ENCODE measurements at regions not wholly inside any gene's neighbourhood (a gene's known extent, or its start where the extent isn't known, plus 50 kb on each side); places are given as distances from the start of the nearest gene placed in this dataset.

DNA sequence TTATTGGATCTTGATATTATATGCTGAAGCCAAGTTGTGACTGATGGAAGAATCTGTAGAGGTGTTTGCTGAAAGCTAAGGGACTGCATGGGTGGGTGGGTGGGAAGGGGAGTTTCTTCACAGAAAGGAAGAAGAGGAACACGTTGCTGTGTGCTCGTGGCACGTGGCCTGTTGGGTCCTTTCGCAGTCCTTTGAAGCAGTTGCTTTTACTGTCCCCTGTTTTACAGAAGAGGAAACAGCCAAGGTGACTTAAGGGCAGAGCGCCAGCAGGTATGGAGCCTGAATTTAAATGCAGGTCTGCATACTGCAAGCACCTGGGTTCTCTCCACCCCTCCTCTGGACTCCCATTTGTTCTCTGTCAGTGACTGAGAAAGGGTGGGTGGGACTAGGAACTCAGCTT is 59.4 kb upstream of the PRR23C start:
- Histone ChIP-seq H3K4me3 (ENCODE audit: insufficient read length, low read depth) (no peak overlapping the region), H3K36me3 (ENCODE audit: insufficient read depth, insufficient read length, low read length) (no peaks in the 10 kb centered on the region), H3K27me3 (ENCODE audit: insufficient read depth, insufficient read length) (peaks cover 2% of the 10 kb centered on the region), H3K9me3 (ENCODE audit: insufficient read depth, low read length) (no peaks in the 10 kb centered on the region), H3K9ac (ENCODE audit: insufficient read length, low read depth) (no peak overlapping the region), H3K4me1 (ENCODE audit: insufficient read depth, insufficient read length) (peaks cover 17% of the 10 kb centered on the region)
- TF ChIP-seq YY1 (IDR thresholded peaks at IDR 0.05; ENCODE audit: insufficient read depth, insufficient read length), result no peak
- TF ChIP-seq SUZ12 (IDR thresholded peaks at IDR 0.05; ENCODE audit: extremely low read depth, insufficient read depth, insufficient read length), result no peak
- TF ChIP-seq ZNF274 (IDR thresholded peaks at IDR 0.05; ENCODE audit: low read depth, low read length), result no peak
- no peak for DNase-seq (ENCODE audit: low read depth, low spot score)

DNA sequence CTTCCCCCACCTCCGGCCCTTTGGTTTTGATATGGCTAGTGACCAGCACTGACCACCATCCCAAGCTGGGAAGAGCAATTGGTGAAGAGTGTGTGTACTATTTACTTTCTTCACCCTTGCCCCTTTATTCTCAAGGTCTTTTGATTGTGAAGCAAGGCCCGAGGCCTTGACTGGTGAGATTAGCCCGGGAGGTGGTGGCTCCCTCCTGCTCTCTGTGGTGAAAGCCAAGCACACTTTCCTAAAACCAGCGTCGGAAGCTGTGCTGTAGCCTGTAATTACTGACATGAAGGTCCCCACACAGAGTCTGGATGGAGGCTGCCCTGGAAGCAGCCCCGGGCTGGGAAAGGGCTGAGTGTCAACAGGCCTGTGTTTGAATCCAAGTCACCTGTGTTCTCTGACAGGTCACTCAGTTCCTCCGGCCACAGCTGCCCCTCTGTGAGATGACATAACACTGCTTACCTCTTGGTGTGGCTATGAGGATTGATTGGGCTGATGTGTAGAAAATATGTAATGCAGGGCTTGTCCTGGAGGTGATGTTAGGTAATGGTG is 60.5 kb upstream of the PRR23C start:
- Histone ChIP-seq H3K9ac (ENCODE audit: insufficient read length, low read depth) (no peak overlapping the region), H3K4me3 (ENCODE audit: insufficient read length, low read depth) (no peak overlapping the region), H3K36me3 (ENCODE audit: insufficient read depth, insufficient read length, low read length) (no peaks in the 10 kb centered on the region), H3K9me3 (ENCODE audit: insufficient read depth, low read length) (no peaks in the 10 kb centered on the region), H3K4me1 (ENCODE audit: insufficient read depth, insufficient read length) (peaks cover 17% of the 10 kb centered on the region), H3K27me3 (ENCODE audit: insufficient read depth, insufficient read length) (peaks cover 4% of the 10 kb centered on the region)
- TF ChIP-seq YY1 (IDR thresholded peaks at IDR 0.05; ENCODE audit: insufficient read depth, insufficient read length), result no peak
- TF ChIP-seq ZNF274 (IDR thresholded peaks at IDR 0.05; ENCODE audit: low read depth, low read length), result no peak
- TF ChIP-seq SUZ12 (IDR thresholded peaks at IDR 0.05; ENCODE audit: extremely low read depth, insufficient read depth, insufficient read length), result no peak
- DNase-seq (ENCODE audit: low read depth, low spot score), result no peak

DNA sequence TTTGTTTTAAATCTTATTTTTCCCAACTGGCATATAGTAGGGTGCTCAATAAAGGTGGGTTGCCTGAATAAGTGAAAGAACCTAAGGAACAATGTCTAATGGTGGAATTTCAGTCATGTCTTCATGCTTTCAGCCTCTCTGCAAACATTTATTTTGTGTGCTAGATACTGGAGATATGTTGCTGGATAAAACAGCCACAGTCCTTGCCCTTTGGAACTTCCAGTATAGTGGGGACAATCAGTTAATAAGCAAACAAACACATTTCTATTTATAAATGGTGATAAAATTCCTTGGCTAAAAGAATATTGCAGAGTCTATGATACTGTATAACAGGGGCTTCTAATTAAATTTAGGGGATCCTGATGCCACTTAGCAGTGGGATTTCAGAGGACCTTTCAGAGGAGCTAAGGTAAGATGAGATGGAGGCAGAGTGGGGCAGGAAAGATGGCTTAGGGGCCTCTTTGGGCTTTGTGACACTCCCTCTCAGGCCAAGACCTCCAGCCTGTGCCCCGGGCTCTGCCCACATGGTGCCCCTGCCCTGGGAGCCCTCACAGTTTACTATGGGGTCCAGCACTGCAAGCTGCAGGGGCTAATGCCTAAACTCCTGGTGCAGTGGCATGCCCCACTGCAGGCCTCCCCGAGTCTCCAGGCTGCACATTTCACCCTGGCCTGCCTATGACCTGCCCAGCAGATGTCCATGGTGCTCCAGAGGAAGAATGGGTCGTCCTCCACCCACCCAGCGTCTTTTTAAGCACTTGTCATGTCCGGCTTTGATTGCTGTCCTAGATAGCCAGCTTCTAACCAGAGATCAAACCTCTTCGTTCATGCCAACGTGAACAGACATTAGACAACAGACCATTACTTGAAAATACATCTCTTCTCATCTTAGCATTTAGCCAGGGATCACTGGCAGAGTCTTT is 61.6 kb upstream of the PRR23C start:
- Histone ChIP-seq H3K4me1 (ENCODE audit: insufficient read depth, insufficient read length) (peaks cover 13% of the 10 kb centered on the region), H3K27me3 (ENCODE audit: insufficient read depth, insufficient read length) (peaks cover 10% of the 10 kb centered on the region), H3K36me3 (ENCODE audit: insufficient read depth, insufficient read length, low read length) (no peaks in the 10 kb centered on the region), H3K4me3 (ENCODE audit: insufficient read length, low read depth) (no peak overlapping the region), H3K9ac (ENCODE audit: insufficient read length, low read depth) (no peak overlapping the region), H3K9me3 (ENCODE audit: insufficient read depth, low read length) (no peaks in the 10 kb centered on the region)
- DNase-seq (ENCODE audit: low read depth, low spot score), result no peak
- TF ChIP-seq YY1 (IDR thresholded peaks at IDR 0.05; ENCODE audit: insufficient read depth, insufficient read length) (no peak), ZNF274 (IDR thresholded peaks at IDR 0.05; ENCODE audit: low read depth, low read length) (no peak), SUZ12 (IDR thresholded peaks at IDR 0.05; ENCODE audit: extremely low read depth, insufficient read depth, insufficient read length) (no peak)

DNA sequence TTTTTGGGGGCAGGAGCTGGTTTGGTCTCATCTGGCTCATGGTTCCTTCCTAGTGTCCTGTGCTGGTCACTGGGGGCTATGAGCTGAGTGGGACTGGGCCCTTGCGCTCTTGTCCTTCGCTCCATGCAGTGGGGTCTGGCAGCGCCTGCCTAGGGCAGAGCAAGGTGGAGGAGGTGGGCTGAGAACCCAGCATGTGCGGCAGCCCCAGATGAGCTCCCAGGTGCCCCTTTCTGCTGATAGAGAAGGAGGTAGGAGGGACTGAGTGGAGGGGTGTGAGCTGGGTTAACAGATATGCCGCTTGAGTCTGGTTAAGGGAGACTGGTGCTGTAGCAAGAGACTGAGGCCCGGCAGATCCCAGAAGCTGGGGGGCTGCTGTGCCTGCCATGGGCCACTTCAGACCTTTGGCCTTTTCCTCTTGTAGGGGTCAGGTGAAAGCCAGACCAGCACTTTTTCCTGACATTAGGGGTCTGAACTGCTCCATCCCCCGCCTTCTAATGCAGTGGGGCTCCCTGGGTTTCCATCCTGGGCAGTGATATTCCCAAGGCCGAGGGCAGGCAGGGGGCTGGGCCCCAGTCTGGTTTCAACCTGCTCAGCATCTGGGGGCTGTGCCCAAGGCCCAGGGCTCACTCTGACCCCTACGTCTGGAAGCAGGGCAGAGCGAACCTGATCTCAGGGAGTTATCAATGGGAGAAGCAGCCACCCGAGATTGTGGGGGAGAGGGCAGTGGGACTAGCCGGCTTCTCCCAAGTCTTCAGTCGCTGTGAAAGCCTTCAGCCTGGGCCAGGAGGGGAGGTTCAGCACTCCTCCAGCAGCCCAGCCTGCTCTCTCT is 62.9 kb upstream of the PRR23C start:
- DNase-seq (ENCODE audit: low read depth, low spot score), result no peak
- no peak overlapping the region for H3K4me3 ChIP-seq (ENCODE audit: insufficient read length, low read depth)

DNA sequence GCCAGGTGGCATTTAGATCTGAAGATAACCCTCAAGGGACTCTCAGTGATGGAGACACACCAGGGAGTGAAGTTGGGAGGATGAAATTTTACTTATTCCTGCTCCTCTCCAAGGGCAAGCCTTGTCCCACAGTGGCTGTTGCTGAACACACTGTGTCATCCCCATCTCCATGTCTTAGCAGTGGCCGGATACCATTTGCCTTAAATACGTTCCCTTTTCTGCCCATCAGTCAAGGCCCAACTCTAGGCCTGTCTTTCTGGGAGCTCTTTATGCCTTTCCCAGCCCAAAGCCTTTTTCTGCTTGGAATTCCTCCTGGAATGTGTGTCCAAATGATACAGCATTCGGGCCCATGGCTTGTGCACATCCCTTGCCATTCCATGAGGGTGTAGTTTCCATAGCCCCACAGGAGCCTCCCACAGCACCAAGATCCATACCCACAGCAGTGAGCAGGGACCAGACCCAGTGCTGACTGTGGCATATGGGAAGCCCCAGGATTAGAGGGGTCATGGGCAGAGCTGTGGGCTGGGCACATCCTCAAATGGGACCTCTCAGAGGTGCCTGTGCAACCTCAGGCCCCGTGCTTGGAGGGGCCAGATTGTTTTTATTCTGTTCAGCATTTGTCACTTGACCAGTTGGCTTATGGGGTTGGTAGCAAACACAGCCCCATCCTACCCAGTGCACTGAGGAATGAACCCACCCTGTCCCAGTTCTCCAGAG is 63.7 kb upstream of the PRR23C start:
- H3K9me3 ChIP-seq (ENCODE audit: insufficient read depth, low read length), result no peaks in the 10 kb centered on the region
- H3K9ac ChIP-seq (ENCODE audit: insufficient read length, low read depth), result no peak overlapping the region
- H3K36me3 ChIP-seq (ENCODE audit: insufficient read depth, insufficient read length, low read length), result no peaks in the 10 kb centered on the region
- H3K4me3 ChIP-seq (ENCODE audit: insufficient read length, low read depth), result no peak overlapping the region
- H3K27me3 ChIP-seq (ENCODE audit: insufficient read depth, insufficient read length), result peaks cover 14% of the 10 kb centered on the region
- no peak for DNase-seq (ENCODE audit: low read depth, low spot score)
- H3K4me1 ChIP-seq (ENCODE audit: insufficient read depth, insufficient read length), result peaks cover 2% of the 10 kb centered on the region
- TF ChIP-seq SUZ12 (IDR thresholded peaks at IDR 0.05; ENCODE audit: extremely low read depth, insufficient read depth, insufficient read length) (no peak), ZNF274 (IDR thresholded peaks at IDR 0.05; ENCODE audit: low read depth, low read length) (no peak), YY1 (IDR thresholded peaks at IDR 0.05; ENCODE audit: insufficient read depth, insufficient read length) (no peak)

More for the DNA sequence above, 62.9 kb upstream of the PRR23C start:
- H3K9me3 ChIP-seq (ENCODE audit: insufficient read depth, low read length), result no peaks in the 10 kb centered on the region
- H3K36me3 ChIP-seq (ENCODE audit: insufficient read depth, insufficient read length, low read length), result no peaks in the 10 kb centered on the region
- peaks cover 12% of the 10 kb centered on the region for H3K27me3 ChIP-seq (ENCODE audit: insufficient read depth, insufficient read length)
- TF ChIP-seq ZNF274 (IDR thresholded peaks at IDR 0.05; ENCODE audit: low read depth, low read length) (no peak), YY1 (IDR thresholded peaks at IDR 0.05; ENCODE audit: insufficient read depth, insufficient read length) (no peak), SUZ12 (IDR thresholded peaks at IDR 0.05; ENCODE audit: extremely low read depth, insufficient read depth, insufficient read length) (no peak)
- peaks cover 2% of the 10 kb centered on the region for H3K4me1 ChIP-seq (ENCODE audit: insufficient read depth, insufficient read length)
- H3K9ac ChIP-seq (ENCODE audit: insufficient read length, low read depth), result no peak overlapping the region

DNA sequence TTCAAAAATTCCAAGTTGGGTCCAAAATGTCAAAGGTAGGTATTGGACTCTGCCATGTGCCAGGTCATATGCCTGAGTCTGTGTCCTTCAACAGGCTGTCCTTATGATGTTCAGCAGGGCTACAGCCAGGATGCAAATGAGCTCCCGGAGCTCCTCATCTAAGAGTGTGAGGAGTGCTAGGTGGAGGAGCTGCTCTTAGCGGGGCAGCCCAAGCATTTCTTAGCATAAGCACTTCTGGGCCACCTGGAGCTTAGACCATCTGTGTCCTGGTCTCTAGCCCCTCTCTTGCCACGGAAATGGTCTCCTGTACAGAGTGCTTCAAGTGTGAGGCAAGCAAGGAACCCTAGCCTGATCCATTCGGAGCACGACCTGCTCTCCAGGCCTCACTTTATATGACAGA is 64.6 kb upstream of the PRR23C start:
- no peaks in the 10 kb centered on the region for H3K36me3 ChIP-seq (ENCODE audit: insufficient read depth, insufficient read length, low read length)
- H3K4me3 ChIP-seq (ENCODE audit: insufficient read length, low read depth), result no peak overlapping the region
- peaks cover 14% of the 10 kb centered on the region for H3K27me3 ChIP-seq (ENCODE audit: insufficient read depth, insufficient read length)
- no peak for TF ChIP-seq ZNF274 (IDR thresholded peaks at IDR 0.05; ENCODE audit: low read depth, low read length)
- no peak for TF ChIP-seq YY1 (IDR thresholded peaks at IDR 0.05; ENCODE audit: insufficient read depth, insufficient read length)
- no peak for TF ChIP-seq SUZ12 (IDR thresholded peaks at IDR 0.05; ENCODE audit: extremely low read depth, insufficient read depth, insufficient read length)
- DNase-seq (ENCODE audit: low read depth, low spot score), result no peak
- no peaks in the 10 kb centered on the region for H3K9me3 ChIP-seq (ENCODE audit: insufficient read depth, low read length)
- H3K4me1 ChIP-seq (ENCODE audit: insufficient read depth, insufficient read length), result peaks cover 2% of the 10 kb centered on the region
- H3K9ac ChIP-seq (ENCODE audit: insufficient read length, low read depth), result no peak overlapping the region
